ENCODE measurements at regions not wholly inside any gene's neighbourhood (a gene's known extent, or its start where the extent isn't known, plus 50 kb on each side); places are given as distances from the start of the nearest gene placed in this dataset.

DNA sequence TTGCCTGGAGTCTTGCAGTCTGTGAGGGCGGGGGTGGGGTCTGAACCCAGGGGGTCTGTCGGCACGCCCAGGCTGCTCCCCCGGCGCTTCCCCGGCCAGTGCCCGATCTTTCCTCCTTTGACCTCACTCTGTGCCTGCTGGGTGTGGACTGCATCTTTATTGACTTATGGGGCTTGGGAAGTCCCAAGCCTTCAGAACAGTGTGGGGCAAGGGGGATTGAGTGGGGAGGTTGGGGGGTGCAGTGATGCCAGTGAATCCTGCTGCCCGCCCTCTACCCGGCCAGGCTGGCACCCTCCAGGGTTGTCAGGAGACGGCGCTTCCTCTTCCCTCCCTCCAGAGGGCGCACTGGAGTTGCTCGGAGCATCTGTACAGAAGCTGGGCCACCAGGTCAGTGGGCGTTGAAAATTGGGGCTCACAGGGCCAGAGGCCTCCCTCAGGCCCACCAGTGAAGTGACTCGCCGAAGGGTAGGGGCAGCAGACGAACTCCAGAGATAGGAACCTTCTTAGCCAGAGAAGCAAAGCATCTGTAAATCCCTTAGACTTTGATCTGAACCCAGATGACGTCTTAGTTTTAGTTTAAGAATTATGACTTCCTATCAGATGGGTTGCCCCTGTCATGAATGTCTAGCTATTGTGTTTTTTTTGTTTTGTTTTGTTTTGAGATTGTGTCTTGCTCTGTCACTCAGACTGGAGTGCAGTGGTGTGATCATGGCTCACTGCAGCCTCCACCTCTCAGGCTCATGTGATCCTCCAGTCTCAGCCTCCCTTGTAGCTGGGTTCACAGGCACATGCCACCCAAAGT is 184.8 kb upstream of the CIBAR2 start:
- H3K27ac Mint-ChIP-seq = no peak overlapping the region
- peaks cover 30% of the 10 kb centered on the region for H3K27me3 Mint-ChIP-seq
- H3K4me3 Mint-ChIP-seq = no peak overlapping the region
- DNase-seq = peak; percentile 69
- H3K36me3 Mint-ChIP-seq = no peaks in the 10 kb centered on the region
- no peaks in the 10 kb centered on the region for H3K9me3 Mint-ChIP-seq
- CTCF ChIA-PET = interaction anchor here (0.6 to 2.6 kb wide), 19 partner anchors 10 to 326 kb away, joined by 3 to 11 read pairs (median 4); no protein-coding TSS in a partner anchor
- H3K4me1 Mint-ChIP-seq = no peaks in the 10 kb centered on the region

DNA sequence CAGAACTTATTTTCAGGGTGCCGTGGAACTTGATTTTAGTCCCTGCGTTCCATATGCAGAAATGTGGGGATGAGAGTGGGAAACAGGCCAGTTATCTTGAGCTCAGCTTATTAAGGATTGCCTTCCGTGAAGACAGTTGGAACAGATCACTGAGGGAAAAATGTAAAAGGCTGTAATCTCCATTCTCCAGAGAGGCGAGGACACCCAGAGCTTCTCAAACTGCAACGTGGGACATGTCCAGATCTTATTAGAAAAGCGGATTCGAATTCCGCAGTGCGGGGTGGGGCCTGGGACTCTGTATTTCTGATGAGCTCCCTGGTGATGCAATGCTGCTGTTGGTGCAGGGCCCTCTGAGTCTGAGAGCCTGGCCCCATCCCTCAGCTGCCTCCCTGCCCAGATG is 185.6 kb upstream of the CIBAR2 start:
- Mint-ChIP-seq H3K27ac (no peak overlapping the region), H3K4me3 (no peak overlapping the region), H3K4me1 (no peaks in the 10 kb centered on the region), H3K36me3 (no peaks in the 10 kb centered on the region), H3K27me3 (peaks cover 34% of the 10 kb centered on the region), H3K9me3 (no peaks in the 10 kb centered on the region)
- CTCF ChIA-PET = interaction anchor here (0.8 to 2.6 kb wide), 14 partner anchors 9 to 318 kb away, joined by 3 to 11 read pairs (median 4); no protein-coding TSS in a partner anchor
- DNase-seq = no peak

DNA sequence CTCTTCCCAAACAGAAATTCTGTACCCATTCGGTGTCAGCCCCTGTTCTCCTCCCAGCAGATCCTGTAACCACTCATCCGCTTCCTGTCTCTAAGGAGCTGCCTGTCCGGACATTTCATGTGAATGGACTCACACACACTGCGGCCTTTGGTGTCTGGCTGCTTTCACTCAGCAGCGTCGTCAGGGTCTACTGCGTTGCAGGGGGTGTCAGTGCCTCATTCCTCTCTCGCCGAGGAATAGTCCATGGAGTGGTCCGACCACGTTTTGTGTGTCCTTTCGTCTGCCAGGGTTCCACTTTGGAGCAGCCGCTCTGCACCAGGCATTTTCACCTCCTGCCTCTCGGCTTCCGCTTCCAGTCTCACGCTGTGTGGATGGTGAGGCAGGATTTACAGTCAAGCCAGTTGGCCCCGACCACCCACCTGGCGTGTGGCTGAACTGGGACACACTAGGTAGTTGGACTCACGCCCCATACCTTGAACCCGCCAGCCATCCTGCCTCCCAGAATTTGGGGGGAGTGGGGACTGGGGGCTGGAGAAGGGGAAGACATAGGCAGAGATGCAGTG is 188.2 kb upstream of the CIBAR2 start:
- CTCF ChIA-PET = interaction anchor here (0.8 to 1.1 kb wide), 2 partner anchors 36 to 102 kb away, joined by 3 to 5 read pairs; no protein-coding TSS in a partner anchor
- H3K27me3 Mint-ChIP-seq = peaks cover 19% of the 10 kb centered on the region
- H3K4me1 Mint-ChIP-seq = peaks cover 23% of the 10 kb centered on the region

DNA sequence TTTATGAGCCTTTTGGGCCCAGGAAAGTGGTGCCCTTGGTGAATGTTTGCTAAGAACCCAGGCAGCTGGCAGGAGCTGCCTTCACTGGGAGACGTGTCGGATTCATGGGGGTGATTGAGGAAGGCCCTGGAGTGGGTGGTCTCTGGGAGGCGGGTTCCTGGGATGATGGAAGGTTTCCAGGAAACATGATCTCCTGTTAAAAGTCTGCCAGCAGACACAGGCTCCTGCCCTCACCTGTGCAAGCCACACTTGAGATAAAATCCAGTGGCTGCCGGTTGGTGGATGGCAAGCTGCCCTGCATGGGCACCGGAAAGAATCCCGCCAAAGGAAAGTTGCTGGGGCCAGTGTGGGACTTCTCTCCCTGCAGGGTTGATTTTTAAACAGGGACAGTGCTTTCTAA is 189.0 kb upstream of the CIBAR2 start:
- CTCF ChIA-PET = interaction anchor here (1.2 to 1.7 kb wide), 2 partner anchors 65 to 119 kb away, joined by 3 to 4 read pairs; no protein-coding TSS in a partner anchor

More for the DNA sequence above, 188.2 kb upstream of the CIBAR2 start:
- Mint-ChIP-seq H3K4me3 (no peak overlapping the region), H3K27ac (no peak overlapping the region), H3K36me3 (no peaks in the 10 kb centered on the region), H3K9me3 (no peaks in the 10 kb centered on the region)
- no peak for DNase-seq

DNA sequence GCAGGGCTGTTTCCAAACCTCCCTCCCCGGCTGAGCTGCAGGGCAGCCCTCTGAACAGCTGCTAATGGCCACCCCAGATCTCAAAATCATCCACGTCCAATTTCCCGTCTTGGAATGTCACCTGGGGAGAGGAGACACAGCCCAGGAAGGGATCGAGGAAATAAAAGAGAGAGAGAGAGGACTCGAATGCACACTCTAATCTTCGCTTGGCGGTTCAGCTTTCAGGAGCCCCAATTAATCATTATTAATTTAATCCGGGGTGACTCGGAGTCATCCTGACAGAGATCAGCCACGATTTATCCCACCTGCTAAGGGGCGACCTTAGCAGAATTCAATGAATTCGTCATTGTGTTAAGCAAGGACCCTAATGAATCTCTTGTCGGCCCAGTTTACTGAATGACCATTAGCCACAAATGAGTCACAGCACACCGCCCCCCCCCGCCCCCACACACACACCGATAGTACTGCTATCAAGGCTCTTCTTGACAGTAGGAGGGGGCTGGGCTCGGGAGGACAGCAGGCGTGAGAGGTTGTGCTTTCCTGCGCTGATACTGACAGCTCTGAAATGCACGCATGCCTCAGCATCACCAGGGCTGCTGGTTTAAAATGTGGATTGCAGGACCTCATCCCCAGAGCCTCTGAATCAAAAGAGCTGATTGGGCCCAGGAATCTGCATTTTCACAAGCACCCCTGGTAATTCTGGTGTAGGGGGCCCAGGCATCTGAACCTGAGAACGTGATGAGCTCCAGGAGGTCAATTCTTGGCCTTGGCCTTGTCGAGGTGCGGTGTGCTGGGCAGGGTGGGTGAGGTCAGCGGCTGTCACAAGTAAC is 190.0 kb upstream of the CIBAR2 start:
- no peak for DNase-seq
- CTCF ChIA-PET = interaction anchor here (0.7 to 1.7 kb wide), 5 partner anchors 19 to 118 kb away, joined by 3 to 5 read pairs (median 4); no protein-coding TSS in a partner anchor
- Mint-ChIP-seq H3K36me3 (peaks cover 2% of the 10 kb centered on the region), H3K9me3 (no peaks in the 10 kb centered on the region), H3K4me3 (no peak overlapping the region), H3K4me1 (peaks cover 39% of the 10 kb centered on the region), H3K27ac (no peak overlapping the region), H3K27me3 (peaks cover 16% of the 10 kb centered on the region)

More for the DNA sequence above, 189.0 kb upstream of the CIBAR2 start:
- H3K27me3 Mint-ChIP-seq = peaks cover 19% of the 10 kb centered on the region
- H3K9me3 Mint-ChIP-seq = no peaks in the 10 kb centered on the region
- no peak for DNase-seq
- no peak overlapping the region for H3K4me3 Mint-ChIP-seq
- no peak overlapping the region for H3K27ac Mint-ChIP-seq
- H3K4me1 Mint-ChIP-seq = peaks cover 30% of the 10 kb centered on the region
- H3K36me3 Mint-ChIP-seq = peaks cover 2% of the 10 kb centered on the region

DNA sequence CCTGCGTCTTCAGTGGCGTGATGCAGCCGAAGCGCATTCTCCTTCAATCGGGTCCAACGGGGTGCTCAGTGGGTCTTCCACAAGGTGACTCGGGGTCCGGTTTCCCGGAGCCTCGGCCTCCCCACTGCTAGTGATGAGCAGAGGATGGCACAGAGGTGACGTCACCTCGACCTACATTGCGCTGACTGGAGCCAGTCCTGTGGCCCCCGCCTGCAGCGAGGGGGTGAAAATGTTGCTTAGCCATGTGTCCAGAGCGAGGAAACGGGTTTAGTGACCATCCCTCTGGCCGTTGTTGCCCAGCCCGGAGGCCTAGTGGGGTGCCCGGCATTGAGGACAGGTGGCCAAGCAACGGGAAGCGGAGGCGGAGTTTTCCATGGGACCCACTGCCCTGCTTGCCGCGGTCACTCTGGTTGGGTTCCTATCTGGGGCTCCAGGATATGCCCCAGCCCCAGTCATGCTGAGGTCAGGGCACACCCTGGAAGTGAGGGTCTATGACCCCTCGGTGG is 190.6 kb upstream of the CIBAR2 start:
- Mint-ChIP-seq H3K27ac (no peak overlapping the region), H3K4me1 (peaks cover 46% of the 10 kb centered on the region), H3K36me3 (peaks cover 2% of the 10 kb centered on the region), H3K4me3 (peak overlapping the region; percentile 74), H3K9me3 (no peaks in the 10 kb centered on the region), H3K27me3 (peaks cover 16% of the 10 kb centered on the region)
- no peak for DNase-seq
- CTCF ChIA-PET = interaction anchor here (0.7 to 1.8 kb wide), 6 partner anchors 10 to 63 kb away, joined by 3 to 11 read pairs (median 4); no protein-coding TSS in a partner anchor

DNA sequence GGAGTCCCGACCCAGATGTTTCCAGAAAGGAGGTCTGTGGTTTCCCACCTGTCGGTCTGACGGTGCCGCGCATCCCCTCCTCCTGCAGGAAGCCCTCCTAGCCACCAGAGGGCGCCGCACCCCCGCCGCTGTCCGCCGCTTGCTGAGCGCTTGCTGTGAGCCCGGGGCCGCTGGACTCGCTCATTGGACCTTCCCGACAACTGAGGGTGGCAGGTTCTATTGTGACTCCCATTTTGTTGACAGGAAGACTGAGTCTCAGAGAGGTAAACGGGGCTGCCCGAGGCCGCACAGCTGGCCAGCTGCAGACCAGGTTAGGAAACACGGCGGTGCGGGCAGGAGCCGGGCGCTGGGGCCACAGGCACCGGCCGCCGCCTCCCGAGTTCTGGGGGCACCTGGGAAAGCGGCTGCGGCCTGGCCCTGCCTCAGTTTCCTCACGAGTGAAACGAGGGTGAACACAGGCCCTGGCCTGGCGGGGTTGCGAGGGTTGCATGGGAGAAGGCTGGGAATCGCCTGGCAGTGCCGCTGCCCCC is 191.1 kb upstream of the CIBAR2 start:
- no peaks in the 10 kb centered on the region for H3K9me3 Mint-ChIP-seq
- H3K27me3 Mint-ChIP-seq = peaks cover 16% of the 10 kb centered on the region
- H3K4me3 Mint-ChIP-seq = peak overlapping the region; percentile 74
- DNase-seq = peak; percentile 87
- CTCF ChIA-PET = interaction anchor here (1.0 to 1.8 kb wide), 5 partner anchors 9 to 306 kb away, joined by 3 to 11 read pairs (median 5); no protein-coding TSS in a partner anchor
- H3K4me1 Mint-ChIP-seq = peaks cover 51% of the 10 kb centered on the region
- H3K36me3 Mint-ChIP-seq = peaks cover 2% of the 10 kb centered on the region
- H3K27ac Mint-ChIP-seq = peak overlapping the region; percentile 71

DNA sequence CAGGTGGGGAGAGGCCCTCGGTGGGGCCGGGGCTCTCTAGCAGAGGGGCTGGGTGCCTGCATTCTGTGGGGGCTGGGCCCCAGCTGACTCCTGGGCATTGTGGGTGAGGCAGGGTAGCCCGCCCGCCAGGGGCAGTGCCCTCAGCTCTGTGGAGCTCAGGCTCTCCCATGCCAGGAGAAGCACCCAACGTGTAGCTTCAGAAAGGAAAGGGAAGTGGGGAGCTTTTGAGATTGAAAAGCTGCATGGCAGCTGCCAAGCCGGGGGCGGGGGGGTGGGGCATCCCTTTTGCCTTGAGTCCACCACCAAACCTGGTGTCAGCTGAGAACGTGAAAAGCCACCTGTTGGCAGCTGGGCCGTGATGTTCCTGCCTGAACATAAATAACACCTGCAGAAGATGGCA is 192.1 kb upstream of the CIBAR2 start:
- H3K4me1 Mint-ChIP-seq = peaks cover 59% of the 10 kb centered on the region
- CTCF ChIA-PET = interaction anchor here (0.9 to 1.8 kb wide), 8 partner anchors 9 to 305 kb away, joined by 3 to 11 read pairs (median 4); no protein-coding TSS in a partner anchor
- peak; percentile 31 for DNase-seq
- H3K36me3 Mint-ChIP-seq = peaks cover 2% of the 10 kb centered on the region
- peak overlapping the region; percentile 75 for H3K27ac Mint-ChIP-seq
- H3K27me3 Mint-ChIP-seq = peaks cover 16% of the 10 kb centered on the region
- H3K9me3 Mint-ChIP-seq = no peaks in the 10 kb centered on the region
- H3K4me3 Mint-ChIP-seq = peak overlapping the region; percentile 74

DNA sequence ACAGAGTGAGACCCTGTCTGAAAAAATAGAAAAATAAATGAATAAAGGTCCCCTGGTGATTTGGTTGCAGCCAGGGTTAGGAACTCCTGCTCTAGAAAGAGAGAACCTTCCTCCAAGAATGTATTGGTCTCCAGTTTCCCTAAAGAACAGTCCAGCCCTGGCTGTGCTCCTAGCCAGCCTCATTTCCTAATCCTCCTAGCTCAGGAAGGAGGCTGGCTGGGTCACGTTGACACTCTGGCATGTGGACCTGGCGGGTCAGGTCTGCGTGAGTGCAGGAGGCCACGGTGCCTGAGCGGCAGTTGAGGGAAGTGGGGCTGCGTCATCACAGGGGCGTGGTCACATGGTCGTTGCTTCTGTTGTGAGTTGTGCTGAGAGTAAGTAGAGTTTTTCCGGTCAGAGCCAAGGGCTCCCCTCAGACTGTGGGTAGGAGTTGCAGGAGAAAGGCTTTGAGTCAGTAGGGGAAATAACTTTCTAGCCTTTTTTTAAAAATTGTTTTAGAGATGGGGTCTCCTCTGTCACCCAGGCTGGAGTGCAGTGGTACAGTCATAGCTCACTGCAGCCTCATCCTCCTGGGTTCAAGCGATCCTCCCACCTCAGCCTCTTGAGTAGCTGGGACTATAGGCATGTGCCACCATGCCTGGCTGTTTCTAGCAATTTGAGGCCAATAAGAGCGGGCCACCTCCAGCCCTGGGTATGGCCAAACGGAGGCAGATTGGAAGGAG is 194.0 kb upstream of the CIBAR2 start:
- DNase-seq = peak; percentile 95
- Mint-ChIP-seq H3K9me3 (no peaks in the 10 kb centered on the region), H3K27ac (peak overlapping the region; percentile 89), H3K27me3 (peaks cover 6% of the 10 kb centered on the region), H3K4me3 (no peak overlapping the region), H3K4me1 (peaks cover 75% of the 10 kb centered on the region), H3K36me3 (peaks cover 2% of the 10 kb centered on the region)
- CTCF ChIA-PET = interaction anchor here (0.9 to 1.7 kb wide), 5 partner anchors 9 to 309 kb away, joined by 3 to 8 read pairs (median 6); no protein-coding TSS in a partner anchor

DNA sequence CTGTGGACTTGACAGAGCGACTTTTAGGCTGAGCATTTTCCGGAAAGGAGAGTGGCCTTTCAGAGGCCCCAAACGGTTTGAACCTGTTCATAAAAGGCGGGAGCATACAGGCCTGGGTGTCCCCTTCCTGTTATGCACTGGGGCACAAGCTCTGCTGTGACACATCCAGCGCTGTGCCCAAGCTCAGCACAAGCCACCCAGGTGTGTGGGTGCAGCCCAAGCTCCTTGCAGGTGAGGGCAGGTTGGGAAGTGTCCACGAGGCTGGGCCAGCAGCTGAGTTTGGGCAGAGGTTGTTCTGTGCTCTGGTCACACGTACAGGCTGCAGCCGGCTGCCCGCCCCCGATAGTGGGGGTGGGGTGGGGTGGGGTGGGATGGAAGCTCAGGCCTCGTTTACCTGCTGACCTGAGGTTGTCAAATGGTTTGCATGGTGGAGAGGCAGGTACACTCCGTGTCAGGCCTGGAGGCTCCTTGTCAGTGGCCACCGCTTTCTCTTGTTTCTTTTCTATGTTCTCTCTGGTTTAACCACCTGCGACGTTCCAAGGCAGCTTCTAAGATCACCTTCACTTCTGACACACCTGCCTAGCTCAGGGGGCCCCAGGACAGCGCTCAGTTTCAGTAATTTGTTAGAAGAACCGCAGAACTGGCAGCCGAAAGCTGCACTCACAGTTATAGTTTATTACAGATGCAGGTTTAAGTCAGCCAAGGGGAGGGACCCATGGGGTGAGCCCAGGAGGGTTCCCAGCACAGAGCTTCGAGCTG is 194.7 kb upstream of the CIBAR2 start:
- no peak for DNase-seq
- H3K27me3 Mint-ChIP-seq = peaks cover 4% of the 10 kb centered on the region
- no peak overlapping the region for H3K4me3 Mint-ChIP-seq
- CTCF ChIA-PET = interaction anchor here (0.9 to 1.7 kb wide), 4 partner anchors 10 to 309 kb away, joined by 3 to 8 read pairs (median 6); no protein-coding TSS in a partner anchor
- peaks cover 2% of the 10 kb centered on the region for H3K36me3 Mint-ChIP-seq
- H3K9me3 Mint-ChIP-seq = no peaks in the 10 kb centered on the region
- H3K27ac Mint-ChIP-seq = peak overlapping the region; percentile 89
- H3K4me1 Mint-ChIP-seq = peaks cover 81% of the 10 kb centered on the region

DNA sequence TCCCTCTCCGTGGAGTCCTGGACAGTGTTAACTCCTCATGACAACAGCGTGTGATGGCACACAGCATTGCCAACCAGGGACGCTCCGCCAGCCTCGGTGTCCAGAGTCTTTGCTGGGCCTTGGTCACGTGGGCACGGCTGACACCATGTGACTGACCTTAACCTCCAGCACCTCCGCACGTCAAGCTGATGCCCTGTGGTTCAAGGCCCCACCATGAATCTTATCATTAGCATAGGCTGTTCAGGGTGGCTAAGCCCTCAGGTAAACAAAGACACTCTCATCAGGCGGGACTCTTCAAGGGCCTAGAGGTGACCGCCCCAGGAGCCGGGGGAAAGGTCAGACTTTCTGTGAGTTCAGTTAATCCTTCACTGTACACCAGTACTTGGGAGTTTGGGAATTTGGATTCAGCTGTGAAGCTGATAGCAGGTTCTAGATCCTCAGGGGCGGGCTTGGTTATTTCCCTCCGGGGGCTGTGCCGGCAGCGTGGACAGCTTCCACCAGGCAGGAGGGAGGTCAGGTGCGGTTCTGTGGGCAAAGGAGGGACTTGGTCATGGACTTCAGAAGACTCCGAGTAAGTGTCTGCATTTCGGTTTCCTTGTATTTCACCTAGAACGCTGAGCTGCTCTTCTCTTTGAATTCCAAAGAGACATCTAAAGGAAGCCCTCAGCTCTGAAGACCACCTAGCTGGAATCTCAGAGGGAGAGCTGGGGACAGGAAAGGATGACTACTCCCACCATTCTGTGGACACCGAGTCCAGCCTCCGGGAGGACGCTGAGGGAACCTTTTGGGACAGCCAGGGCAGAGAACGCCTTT is 195.5 kb upstream of the CIBAR2 start:
- H3K27ac Mint-ChIP-seq = peak overlapping the region; percentile 87
- peaks cover 4% of the 10 kb centered on the region for H3K27me3 Mint-ChIP-seq
- DNase-seq = no peak
- H3K36me3 Mint-ChIP-seq = peaks cover 2% of the 10 kb centered on the region
- H3K4me1 Mint-ChIP-seq = peaks cover 86% of the 10 kb centered on the region
- H3K4me3 Mint-ChIP-seq = no peak overlapping the region
- CTCF ChIA-PET = interaction anchor here (0.6 to 1.7 kb wide), 7 partner anchors 10 to 378 kb away, joined by 3 to 8 read pairs (median 4); no protein-coding TSS in a partner anchor
- no peaks in the 10 kb centered on the region for H3K9me3 Mint-ChIP-seq
